DMS 273 treated with DMSO at 0.1 percent for 48 hours (cell line): ENCODE measurements at regions not wholly inside any gene's neighbourhood (a gene's known extent, or its start where the extent isn't known, plus 50 kb on each side); places are given as distances from the start of the nearest gene placed in this dataset.
A peak's percentile ranks its signal among the peaks of the same experiment; 100 is the strongest.

Experiments used
- DNase-seq: peaks from one replicate; lab custom pipeline; 2025; lab: John Stamatoyannopoulos, UW

- no peak for DNase-seq
Measured at GRCh38 chr2:64221935-64222334, 77.7 kb upstream of the PELI1 start.

GRCh38 chr2:64222351-64222750, 78.1 kb upstream of the PELI1 start:
- DNase-seq: no peak

- no peak for DNase-seq
Measured at GRCh38 chr2:64223055-64223454, 78.8 kb upstream of the PELI1 start.

GRCh38 chr2:64225491-64225890, 81.3 kb upstream of the PELI1 start:
- DNase-seq: no peak

- DNase-seq: no peak
Measured at GRCh38 chr2:64226611-64227010, 82.4 kb upstream of the PELI1 start.

GRCh38 chr2:64227603-64228125, 83.4 kb upstream of the PELI1 start:
- no peak for DNase-seq

GRCh38 chr2:64228126-64228678, 84.0 kb upstream of the PELI1 start:
- DNase-seq: peak; percentile 32

GRCh38 chr2:64228918-64229317, 84.7 kb upstream of the PELI1 start:
- no peak for DNase-seq

- DNase-seq: no peak
Measured at GRCh38 chr2:64230540-64230939, 86.3 kb upstream of the PELI1 start.

GRCh38 chr2:64232266-64232665, 88.0 kb upstream of the PELI1 start:
- no peak for DNase-seq

GRCh38 chr2:64233376-64233922, 89.2 kb upstream of the PELI1 start:
- DNase-seq: no peak

GRCh38 chr2:64234150-64234549, 89.9 kb upstream of the PELI1 start:
- no peak for DNase-seq

- DNase-seq: no peak
Measured at GRCh38 chr2:64234785-64235184, 90.6 kb upstream of the PELI1 start.

GRCh38 chr2:64237266-64237665, 93.0 kb upstream of the PELI1 start:
- no peak for DNase-seq

GRCh38 chr2:64238799-64239198, 94.6 kb upstream of the PELI1 start:
- no peak for DNase-seq

- no peak for DNase-seq
Measured at GRCh38 chr2:64243081-64244036, 99.1 kb upstream of the PELI1 start.

GRCh38 chr2:64244037-64244416, 99.8 kb upstream of the PELI1 start:
- DNase-seq: no peak

- DNase-seq: no peak
Measured at GRCh38 chr2:64245631-64246030, 101.4 kb upstream of the PELI1 start.

- DNase-seq: no peak
Measured at GRCh38 chr2:64246962-64247361, 102.7 kb upstream of the PELI1 start.

GRCh38 chr2:64249426-64249825, 105.2 kb upstream of the PELI1 start:
- DNase-seq: no peak

- DNase-seq: no peak
Measured at GRCh38 chr2:64250063-64250462, 105.8 kb upstream of the PELI1 start.

- no peak for DNase-seq
Measured at GRCh38 chr2:64250751-64251423, 106.7 kb upstream of the PELI1 start.
